ENCODE measurements at regions not wholly inside any gene's neighbourhood (a gene's known extent, or its start where the extent isn't known, plus 50 kb on each side); places are given as distances from the start of the nearest gene placed in this dataset.

DNA sequence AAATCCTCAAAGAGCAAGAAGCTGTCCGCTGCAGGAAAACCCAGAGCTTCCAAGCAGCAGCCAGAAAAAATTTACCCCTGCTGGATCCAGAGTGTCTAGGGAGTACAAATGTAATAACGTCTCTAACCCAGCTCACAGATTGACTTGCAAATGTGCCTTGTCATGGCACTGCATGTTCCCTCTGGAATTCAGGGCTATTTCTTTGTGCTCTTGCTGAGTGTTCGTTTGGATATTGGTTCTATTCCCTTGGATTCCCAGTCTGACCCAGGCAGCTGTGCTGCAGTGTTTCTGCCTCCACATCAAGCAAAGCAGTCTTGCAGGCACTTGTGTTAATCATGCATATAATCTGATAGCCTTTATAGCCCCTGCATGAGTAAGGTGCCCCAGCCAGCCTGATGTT, 209.9 kb upstream of the GHITM start:
- no peak for DNase-seq (ENCODE audit: low read depth in 2 of 3, low spot score in 1 of 3)

DNA sequence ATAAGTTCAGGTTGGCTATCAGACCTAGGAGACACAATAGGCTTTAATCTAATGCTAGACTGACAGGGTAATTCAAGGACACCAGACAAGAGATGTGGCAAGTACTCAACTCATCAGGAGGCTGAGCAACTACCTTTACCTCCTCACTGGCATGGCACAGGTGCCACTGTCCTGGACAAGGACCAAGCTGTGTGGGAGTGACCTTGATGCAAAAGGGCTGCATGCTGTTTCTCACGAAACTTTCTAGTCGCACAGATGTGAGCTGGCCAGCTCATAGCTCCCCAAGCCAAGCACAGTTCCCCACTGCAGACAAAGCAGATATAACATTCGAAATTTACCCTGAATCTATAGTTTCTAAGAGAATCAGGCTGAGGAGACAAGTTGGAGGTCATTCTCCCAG, 207.6 kb upstream of the GHITM start:
- DNase-seq (ENCODE audit: low read depth in 2 of 3, low spot score in 1 of 3), result no peak

GRCh38 chr10:83932245-83932644, 207.1 kb upstream of the GHITM start:
- DNase-seq (ENCODE audit: low read depth in 2 of 3, low spot score in 1 of 3), result no peak

- no peak for DNase-seq (ENCODE audit: low read depth in 2 of 3, low spot score in 1 of 3)
These were observed 205.2 kb upstream of the GHITM start for GRCh38 chr10:83934062-83934461.

- no peak for DNase-seq (ENCODE audit: low read depth in 2 of 3, low spot score in 1 of 3)
These were observed 204.5 kb upstream of the GHITM start for GRCh38 chr10:83934641-83935338.

GRCh38 chr10:83935339-83935736, 204.0 kb upstream of the GHITM start:
- DNase-seq (ENCODE audit: low read depth in 2 of 3, low spot score in 1 of 3), result no peak

DNA sequence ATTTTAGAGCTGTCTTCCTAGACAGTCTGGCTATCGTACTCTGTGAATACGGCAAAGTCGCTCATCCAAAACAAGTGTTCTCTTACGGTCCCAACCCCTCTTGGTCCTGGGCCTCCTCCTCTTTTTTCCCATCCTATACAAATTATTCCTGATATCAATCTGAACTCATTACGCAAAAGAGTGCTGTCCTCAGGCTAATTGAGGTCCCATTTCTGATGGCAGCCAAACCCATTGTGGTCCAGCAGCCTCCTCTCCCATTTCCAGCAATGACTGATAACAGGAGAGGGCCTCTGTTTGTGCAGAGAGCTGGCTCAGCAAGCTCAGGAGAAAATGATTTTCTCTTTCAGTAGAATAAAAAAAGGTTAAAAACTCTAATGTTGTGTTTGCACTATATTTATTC, 203.4 kb upstream of the GHITM start:
- no peak for DNase-seq (ENCODE audit: low read depth in 2 of 3, low spot score in 1 of 3)

GRCh38 chr10:83937161-83937560, 202.1 kb upstream of the GHITM start:
- DNase-seq (ENCODE audit: low read depth in 2 of 3, low spot score in 1 of 3), result no peak

- DNase-seq (ENCODE audit: low read depth in 2 of 3, low spot score in 1 of 3), result no peak
These were observed 201.5 kb upstream of the GHITM start for GRCh38 chr10:83937826-83938225.

GRCh38 chr10:83941189-83941588, 198.1 kb upstream of the GHITM start:
- no peak for DNase-seq (ENCODE audit: low read depth in 2 of 3, low spot score in 1 of 3)

- no peak for DNase-seq (ENCODE audit: low read depth in 2 of 3, low spot score in 1 of 3)
These were observed 196.9 kb upstream of the GHITM start for GRCh38 chr10:83942410-83942809.

GRCh38 chr10:83943049-83943448, 196.3 kb upstream of the GHITM start:
- no peak for DNase-seq (ENCODE audit: low read depth in 2 of 3, low spot score in 1 of 3)

GRCh38 chr10:83943920-83944319, 195.4 kb upstream of the GHITM start:
- no peak for DNase-seq (ENCODE audit: low read depth in 2 of 3, low spot score in 1 of 3)

DNA sequence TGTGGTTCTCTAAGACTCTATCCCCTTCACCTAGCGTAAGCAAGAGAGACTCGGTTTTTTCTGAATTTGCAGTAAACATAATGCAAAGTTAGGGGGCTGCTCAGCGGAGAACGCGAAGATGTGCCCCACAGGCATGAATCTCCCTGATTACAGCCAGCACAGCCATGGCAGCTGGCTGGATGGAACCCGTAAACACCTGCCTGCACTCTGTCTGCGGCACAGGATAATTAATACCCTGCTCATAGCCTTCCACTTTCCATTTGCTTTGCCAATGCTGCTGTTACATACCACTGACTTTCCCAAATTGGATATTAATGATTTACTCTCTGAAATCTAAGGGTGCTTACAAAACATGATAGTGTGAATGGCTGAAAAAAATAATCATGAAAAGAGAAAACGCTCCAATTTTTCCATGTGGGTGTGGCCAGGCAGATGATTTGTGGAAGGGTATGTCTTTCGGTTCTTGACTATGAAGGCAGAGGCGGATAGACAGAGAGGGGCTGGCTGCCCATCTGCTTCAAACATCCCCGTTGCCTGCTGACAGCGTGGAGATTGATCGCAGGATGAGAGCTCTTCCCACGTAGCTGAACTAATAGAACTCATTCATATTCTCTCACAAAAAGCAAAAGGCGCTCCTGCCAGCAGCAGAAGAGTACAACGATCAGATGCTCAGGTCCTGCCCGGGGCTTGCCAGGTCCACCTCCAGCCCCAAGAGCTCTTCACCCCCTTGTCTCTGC, 193.2 kb upstream of the GHITM start:
- DNase-seq (ENCODE audit: low read depth in 2 of 3, low spot score in 1 of 3), result no peak

DNA sequence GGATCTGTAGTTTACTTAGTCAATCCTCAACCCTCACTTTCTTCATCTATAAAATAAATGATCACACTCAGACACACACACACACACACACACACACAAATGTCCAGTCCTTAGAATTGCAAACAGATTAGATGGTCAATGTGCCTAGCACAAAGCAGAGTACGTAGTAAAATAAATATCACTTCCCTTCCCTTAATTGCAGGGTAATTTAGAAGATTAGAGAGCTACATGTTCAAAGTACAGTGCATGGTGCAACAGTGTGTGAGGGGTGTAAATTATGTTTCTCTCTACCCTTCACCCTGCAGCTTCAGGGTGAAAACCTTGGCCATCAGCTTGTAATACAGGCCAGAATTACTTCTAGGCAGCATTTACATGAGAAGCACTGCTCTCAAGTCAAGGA, 187.0 kb upstream of the GHITM start:
- no peak for DNase-seq (ENCODE audit: low read depth in 2 of 3, low spot score in 1 of 3)

DNA sequence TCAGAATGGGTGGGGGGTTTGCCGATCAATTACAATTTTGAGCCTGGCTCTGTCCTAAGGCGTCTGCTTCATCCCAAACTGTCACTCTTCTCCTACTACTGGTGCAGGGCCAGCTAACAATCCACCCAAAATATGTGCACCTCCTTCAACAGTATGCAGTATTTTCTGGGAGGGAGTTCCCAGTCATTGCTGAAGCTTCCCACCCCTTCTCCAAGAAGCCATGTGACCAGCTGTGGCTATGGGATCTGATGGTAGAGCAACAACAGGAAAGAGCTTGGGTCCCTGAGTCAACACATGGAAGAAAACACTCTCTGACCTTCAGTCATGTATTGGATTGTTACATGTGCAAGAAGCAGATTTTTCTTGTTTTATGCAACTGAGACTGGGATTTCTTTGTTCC, 185.7 kb upstream of the GHITM start:
- no peak for DNase-seq (ENCODE audit: low read depth in 2 of 3, low spot score in 1 of 3)

- no peak for DNase-seq (ENCODE audit: low read depth in 2 of 3, low spot score in 1 of 3)
These were observed 185.0 kb upstream of the GHITM start for GRCh38 chr10:83954193-83954799.

DNA sequence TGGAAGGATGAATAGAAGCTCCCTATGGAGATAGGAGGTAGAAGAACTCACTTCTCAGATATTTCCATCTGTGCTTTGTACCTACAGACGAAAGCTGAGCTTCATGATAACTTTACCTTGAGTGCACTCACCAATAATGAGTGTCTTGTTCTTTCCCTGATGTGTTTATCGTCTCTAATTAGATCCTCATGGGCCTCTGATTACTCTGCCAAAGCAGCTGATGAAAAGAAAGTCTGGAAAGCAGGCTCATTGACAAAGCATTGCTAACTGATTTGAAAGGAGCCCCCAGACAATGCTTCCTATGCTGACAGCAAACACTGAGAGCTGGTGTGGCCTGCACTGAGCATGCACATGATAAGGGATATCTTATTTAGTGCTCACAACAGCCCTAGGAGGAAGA, 183.9 kb upstream of the GHITM start:
- DNase-seq (ENCODE audit: low read depth in 2 of 3, low spot score in 1 of 3), result no peak

DNA sequence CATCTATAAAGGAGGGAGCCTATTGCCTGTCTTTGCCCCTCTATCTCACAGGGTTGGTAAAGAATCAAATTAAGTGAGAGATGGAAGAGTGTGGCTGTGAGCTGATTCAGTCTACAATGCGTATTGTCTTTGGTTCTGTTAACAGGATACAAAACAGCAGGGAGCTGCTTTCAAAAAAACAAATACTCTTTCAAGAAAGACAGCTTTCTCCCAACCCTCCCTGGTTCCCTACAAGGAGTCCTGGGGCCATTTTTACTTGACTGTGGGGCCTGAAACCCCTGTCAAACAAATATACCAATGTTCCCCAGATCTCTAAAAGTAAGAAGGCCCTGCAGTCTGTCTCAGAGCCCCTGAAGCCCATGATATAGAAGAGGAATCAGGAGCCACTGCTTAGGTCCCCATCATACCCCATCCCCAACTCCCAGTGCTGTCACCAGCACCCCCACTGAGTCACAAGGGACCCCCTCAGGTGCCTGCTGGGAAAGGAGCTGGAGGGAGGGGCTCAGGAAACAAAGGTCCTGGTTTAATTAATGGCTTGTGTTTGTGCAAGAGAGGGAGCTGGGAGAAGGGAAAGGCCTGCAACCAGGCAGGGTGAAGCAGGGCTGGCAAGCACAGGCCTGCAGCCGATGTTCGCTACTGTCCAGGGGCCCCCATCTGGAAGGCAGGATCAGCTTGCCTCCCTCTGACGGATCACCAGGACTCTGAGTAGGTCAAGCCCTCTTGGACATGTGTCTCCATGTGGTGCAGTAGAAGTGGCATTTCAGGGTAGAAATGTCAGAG, 182.0 kb upstream of the GHITM start:
- DNase-seq (ENCODE audit: low read depth in 2 of 3, low spot score in 1 of 3), result no peak

DNA sequence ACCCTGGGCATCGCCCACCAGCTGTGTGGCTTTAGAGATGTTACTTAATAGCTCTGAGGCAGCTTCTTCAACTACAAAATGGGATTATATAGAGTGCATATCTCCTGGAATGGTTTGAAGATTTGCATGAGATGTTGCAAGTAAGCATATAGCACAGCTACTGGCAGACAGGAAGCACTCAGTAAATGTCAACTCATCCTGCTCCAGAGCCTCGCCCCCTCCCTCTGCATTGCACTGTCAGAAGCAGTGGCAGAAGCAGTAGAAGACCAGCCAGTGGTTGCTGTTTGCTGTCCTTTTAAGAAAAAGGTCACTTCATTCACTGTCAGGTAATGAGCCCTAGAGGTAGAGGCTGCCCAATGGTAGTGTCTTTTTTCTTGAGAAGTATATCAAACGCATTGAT, 180.0 kb upstream of the GHITM start:
- no peak for DNase-seq (ENCODE audit: low read depth in 2 of 3, low spot score in 1 of 3)

DNA sequence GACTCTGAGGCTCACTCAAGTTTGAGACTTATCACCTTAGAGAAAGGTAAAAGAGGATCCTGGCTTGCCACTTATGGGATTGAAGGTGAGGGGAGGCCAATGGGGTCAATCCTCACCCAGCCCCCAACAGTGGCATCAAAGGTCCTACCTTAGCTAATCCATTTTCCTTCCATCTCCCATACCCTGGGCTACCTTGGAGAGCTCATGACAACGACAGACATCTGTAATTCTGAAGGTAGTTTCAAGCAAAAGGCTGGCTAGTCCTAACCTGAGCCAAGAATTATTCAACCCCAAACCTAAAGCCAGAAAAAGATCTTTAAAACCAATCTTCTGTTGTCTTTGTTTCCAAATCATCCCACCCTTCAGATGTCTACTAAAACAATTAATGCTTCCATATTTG, 179.2 kb upstream of the GHITM start:
- DNase-seq (ENCODE audit: low read depth in 2 of 3, low spot score in 1 of 3), result no peak

DNA sequence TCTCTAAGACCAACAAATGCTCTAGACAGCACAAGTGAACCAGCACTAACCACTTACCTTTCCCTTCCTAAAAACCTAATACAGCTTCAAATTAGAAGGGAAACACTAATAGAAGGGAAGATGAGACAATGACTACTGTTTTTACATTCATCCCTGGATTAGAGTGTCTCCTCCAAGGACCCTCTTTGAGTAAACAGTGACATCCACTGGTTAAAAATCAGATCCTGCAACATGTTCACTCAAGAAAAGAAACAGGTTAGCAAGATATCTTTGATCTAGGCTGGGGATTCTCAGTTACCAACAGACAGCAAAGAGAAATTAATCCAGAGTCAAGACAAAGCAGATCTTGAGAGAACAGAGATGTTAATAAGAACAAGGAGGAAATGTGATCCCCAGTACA, 177.7 kb upstream of the GHITM start:
- no peak for DNase-seq (ENCODE audit: low read depth in 2 of 3, low spot score in 1 of 3)

Data from stimulated activated CD4-positive, alpha-beta T cell treated with anti-CD3 and anti-CD28 coated beads, Interleukin-12 subunit alpha, Interleukin-12 subunit beta, amount 100 ng/mL, for 48 hours (primary cell).